Stimulated activated effector memory CD8-positive, alpha-beta T cell treated with anti-CD3 and anti-CD28 coated beads, Interleukin-12 subunit alpha, Interleukin-12 subunit beta, amount 100 ng/mL, for 72 hours (primary cell): ENCODE measurements at regions not wholly inside any gene's neighbourhood (a gene's known extent, or its start where the extent isn't known, plus 50 kb on each side); places are given as distances from the start of the nearest gene placed in this dataset.

Source experiments
- ATAC-seq: fragments of 150-1000 bp; cut with Tn5 transposase; 2 replicates; pipeline ENCODE4 v1.10.0; 2021
- DNase-seq, 2 donors: peaks; one replicate each; pipeline ENCODE4 v3.0.0; 2021 to 2022; ENCODE audit warnings: low spot score in 2 of 2
- H3K27ac Mint-ChIP-seq: one replicate; pipeline ENCODE4 v1.8.0; 2022; ENCODE audit warnings: mild to moderate bottlenecking, mixed read lengths
- H3K36me3 Mint-ChIP-seq: one replicate; pipeline ENCODE4 v1.8.0; 2022; ENCODE audit warnings: mild to moderate bottlenecking, mixed read lengths
- H3K4me1 Mint-ChIP-seq: one replicate; pipeline ENCODE4 v1.8.0; 2022; ENCODE audit warnings: mixed read lengths
- H3K4me3 Mint-ChIP-seq: one replicate; pipeline ENCODE4 v1.8.0; 2022; ENCODE audit warnings: mild to moderate bottlenecking, mixed read lengths
- H3K9me3 Mint-ChIP-seq: one replicate; pipeline ENCODE4 v1.8.0; 2022; ENCODE audit warnings: mixed read lengths

- no peak for ATAC-seq
- no peaks in the 10 kb centered on the region for H3K36me3 Mint-ChIP-seq
- no peak overlapping the region for H3K27ac Mint-ChIP-seq
- no peaks in the 10 kb centered on the region for H3K4me1 Mint-ChIP-seq
- H3K9me3 Mint-ChIP-seq = peaks cover 2% of the 10 kb centered on the region
- no peak for DNase-seq
- H3K4me3 Mint-ChIP-seq = no peak overlapping the region
Observed at GRCh38 chr18:10295751-10296150, 158.7 kb upstream of the APCDD1 start.

- DNase-seq (no peak), ATAC-seq (no peak)
- no peaks in the 10 kb centered on the region for H3K36me3 Mint-ChIP-seq
- peaks cover 2% of the 10 kb centered on the region for H3K9me3 Mint-ChIP-seq
- H3K4me1 Mint-ChIP-seq = no peaks in the 10 kb centered on the region
- H3K4me3 Mint-ChIP-seq = no peak overlapping the region
- H3K27ac Mint-ChIP-seq = no peak overlapping the region
Observed at GRCh38 chr18:10296491-10296890, 157.9 kb upstream of the APCDD1 start.

DNA sequence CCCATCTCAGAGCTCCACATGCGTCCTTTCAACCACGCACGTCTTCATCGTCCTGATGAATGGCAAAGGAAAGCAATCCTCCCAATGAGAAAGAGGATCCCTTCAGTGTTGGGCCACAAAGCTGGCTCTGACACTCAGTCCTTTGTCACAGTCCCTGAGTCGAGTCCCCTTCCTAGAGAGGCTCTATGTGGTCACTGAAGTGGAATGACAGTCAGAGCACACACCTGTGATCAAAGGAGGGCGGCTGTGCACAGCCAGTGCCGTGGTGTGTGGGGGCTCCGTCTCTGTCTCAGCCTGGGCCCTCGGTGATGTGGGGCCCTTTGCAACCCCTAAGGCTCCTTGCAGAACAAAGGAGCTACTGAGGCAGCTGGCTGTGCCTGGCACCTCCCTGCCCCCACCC lies 157.3 kb upstream of the APCDD1 start:
- DNase-seq (no peak), ATAC-seq (no peak)
- H3K27ac Mint-ChIP-seq = no peak overlapping the region
- H3K4me3 Mint-ChIP-seq = no peak overlapping the region
- H3K4me1 Mint-ChIP-seq = no peaks in the 10 kb centered on the region
- peaks cover 2% of the 10 kb centered on the region for H3K9me3 Mint-ChIP-seq
- H3K36me3 Mint-ChIP-seq = no peaks in the 10 kb centered on the region

GRCh38 chr18:10298346-10298745 lies 156.1 kb upstream of the APCDD1 start:
- Mint-ChIP-seq H3K36me3 (no peaks in the 10 kb centered on the region), H3K4me3 (no peak overlapping the region), H3K4me1 (no peaks in the 10 kb centered on the region), H3K9me3 (peaks cover 7% of the 10 kb centered on the region), H3K27ac (no peak overlapping the region)
- DNase-seq (no peak), ATAC-seq (no peak)

DNA sequence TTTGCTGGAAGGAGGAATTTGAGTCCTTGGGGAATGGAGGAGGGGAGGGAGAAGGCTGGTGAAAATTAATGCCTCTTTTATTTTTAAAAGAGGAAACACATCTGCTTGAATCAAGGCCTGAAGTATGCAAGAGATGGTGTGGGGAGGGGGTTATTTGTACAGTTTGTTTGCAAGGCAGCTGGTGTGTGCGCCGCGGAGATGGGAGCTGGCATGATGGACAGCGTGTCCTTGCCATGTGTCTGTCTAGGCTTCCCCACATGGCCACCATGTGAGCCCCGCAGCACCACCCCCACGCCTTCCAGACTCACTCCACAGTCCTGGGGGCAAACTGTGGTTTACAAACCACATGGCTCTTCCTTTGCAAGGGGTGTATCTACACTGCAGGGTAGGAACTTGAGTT lies 154.8 kb upstream of the APCDD1 start:
- Mint-ChIP-seq H3K4me1 (no peaks in the 10 kb centered on the region), H3K9me3 (peaks cover 7% of the 10 kb centered on the region), H3K4me3 (no peak overlapping the region), H3K36me3 (no peaks in the 10 kb centered on the region), H3K27ac (no peak overlapping the region)
- DNase-seq = no peak
- no peak for ATAC-seq

DNA sequence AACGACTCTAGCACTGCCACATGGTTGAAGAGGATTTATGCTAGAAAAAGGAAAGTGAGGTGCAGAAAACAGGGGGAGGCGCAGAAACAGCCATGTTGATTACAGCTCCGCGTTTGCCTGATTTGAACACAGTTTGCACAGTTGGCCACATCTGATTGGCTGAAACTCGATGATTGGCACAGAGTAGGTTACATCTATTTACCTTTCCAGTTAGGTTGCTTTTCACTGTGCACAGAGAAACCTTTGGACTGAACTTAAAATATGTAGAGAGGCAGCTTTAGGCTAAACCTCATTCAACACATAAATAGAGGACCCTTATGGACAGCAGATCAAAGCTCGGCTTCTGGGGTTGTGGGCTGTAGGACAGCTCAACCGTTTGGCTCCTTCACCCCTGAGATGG lies 153.7 kb upstream of the APCDD1 start:
- H3K36me3 Mint-ChIP-seq = no peaks in the 10 kb centered on the region
- no peak overlapping the region for H3K27ac Mint-ChIP-seq
- no peaks in the 10 kb centered on the region for H3K4me1 Mint-ChIP-seq
- H3K4me3 Mint-ChIP-seq = no peak overlapping the region
- ATAC-seq = no peak
- H3K9me3 Mint-ChIP-seq = peaks cover 7% of the 10 kb centered on the region
- DNase-seq = no peak

DNA sequence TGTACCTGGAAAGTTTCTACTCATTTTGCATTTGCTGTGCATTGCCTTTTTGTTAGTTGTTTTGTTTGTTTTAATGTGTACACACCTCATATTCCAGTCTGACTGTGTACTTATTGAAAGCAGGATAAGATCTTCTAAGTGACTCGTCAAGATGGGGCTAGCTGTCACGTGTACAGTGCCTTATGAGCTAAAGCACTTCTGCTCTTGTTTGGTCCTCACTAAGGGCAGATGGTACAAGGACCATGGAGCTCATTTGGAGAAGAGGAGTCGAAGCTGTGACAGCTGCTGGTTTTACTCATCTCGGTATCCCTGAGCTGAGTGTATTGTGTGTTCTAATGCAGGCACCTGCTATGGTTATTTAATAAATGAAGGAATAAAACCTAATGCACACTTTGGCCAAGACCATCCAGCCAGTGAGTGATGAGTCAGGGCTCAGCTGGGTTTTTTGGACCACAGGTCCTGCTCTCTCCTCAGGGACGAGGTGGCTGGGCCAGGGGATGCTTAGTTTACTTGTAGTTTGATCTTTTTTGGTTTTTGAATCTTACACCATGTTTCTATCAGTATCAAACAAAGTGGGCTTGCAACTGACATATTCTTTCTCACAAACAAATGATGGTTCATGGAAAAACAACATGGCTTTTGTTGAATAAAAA lies 152.5 kb upstream of the APCDD1 start:
- Mint-ChIP-seq H3K4me3 (no peak overlapping the region), H3K9me3 (peaks cover 7% of the 10 kb centered on the region), H3K36me3 (no peaks in the 10 kb centered on the region), H3K4me1 (no peaks in the 10 kb centered on the region), H3K27ac (no peak overlapping the region)
- ATAC-seq = no peak
- no peak for DNase-seq

- Mint-ChIP-seq H3K4me1 (no peaks in the 10 kb centered on the region), H3K36me3 (no peaks in the 10 kb centered on the region), H3K27ac (no peak overlapping the region), H3K4me3 (no peak overlapping the region), H3K9me3 (peaks cover 7% of the 10 kb centered on the region)
- DNase-seq (no peak), ATAC-seq (no peak)
Observed at GRCh38 chr18:10303171-10303570, 151.3 kb upstream of the APCDD1 start.

GRCh38 chr18:10304853-10305252 lies 149.6 kb upstream of the APCDD1 start:
- Mint-ChIP-seq H3K9me3 (peaks cover 5% of the 10 kb centered on the region), H3K36me3 (no peaks in the 10 kb centered on the region), H3K4me1 (no peaks in the 10 kb centered on the region), H3K27ac (no peak overlapping the region), H3K4me3 (no peak overlapping the region)
- DNase-seq (no peak), ATAC-seq (no peak)

DNA sequence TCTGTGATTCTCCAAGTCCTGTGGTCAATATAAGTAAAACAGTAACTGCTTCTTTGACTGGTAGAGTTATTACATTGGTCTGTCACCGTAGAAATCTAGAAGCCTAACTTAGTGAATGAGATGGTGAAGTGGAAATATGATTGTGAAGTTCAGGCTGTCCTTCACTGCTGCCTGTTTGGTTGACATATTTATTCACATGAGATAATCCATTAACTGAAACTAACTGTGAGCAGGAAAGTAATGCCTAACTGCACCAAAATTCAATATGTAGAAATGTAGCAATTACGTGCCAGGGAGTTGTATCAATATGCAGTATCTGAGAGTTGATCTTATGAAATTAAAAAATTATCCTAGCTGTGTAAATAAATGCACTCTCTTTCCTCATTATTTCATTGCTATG lies 147.7 kb upstream of the APCDD1 start:
- Mint-ChIP-seq H3K4me1 (no peaks in the 10 kb centered on the region), H3K4me3 (no peak overlapping the region), H3K36me3 (no peaks in the 10 kb centered on the region), H3K9me3 (peaks cover 5% of the 10 kb centered on the region), H3K27ac (no peak overlapping the region)
- DNase-seq = no peak
- no peak for ATAC-seq

DNA sequence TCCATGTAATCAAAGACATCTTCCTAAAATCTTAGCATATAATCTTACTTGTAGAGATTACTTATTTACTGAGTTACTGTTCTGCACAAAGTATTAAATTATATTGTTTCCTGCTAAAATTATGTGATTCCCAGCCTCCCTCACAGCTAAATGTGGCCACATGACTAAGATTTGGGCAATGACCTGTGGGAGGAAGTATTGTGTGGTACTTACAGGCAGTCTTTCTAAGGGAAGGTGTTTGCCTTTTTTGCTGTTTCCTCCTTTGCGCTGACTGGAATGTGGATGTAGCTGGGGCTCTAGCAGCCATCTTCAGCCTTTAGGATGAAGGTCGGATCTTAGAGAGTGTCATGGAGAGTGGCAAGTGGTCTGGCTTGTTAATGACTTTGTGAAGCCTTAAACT lies 146.3 kb upstream of the APCDD1 start:
- no peaks in the 10 kb centered on the region for H3K36me3 Mint-ChIP-seq
- no peak overlapping the region for H3K27ac Mint-ChIP-seq
- ATAC-seq (no peak), DNase-seq (no peak)
- H3K4me1 Mint-ChIP-seq = no peaks in the 10 kb centered on the region
- no peak overlapping the region for H3K4me3 Mint-ChIP-seq
- H3K9me3 Mint-ChIP-seq = peaks cover under 1% of the 10 kb centered on the region

- ATAC-seq = no peak
- Mint-ChIP-seq H3K9me3 (no peaks in the 10 kb centered on the region), H3K4me3 (no peak overlapping the region), H3K27ac (no peak overlapping the region), H3K36me3 (no peaks in the 10 kb centered on the region), H3K4me1 (no peaks in the 10 kb centered on the region)
- no peak for DNase-seq
Observed at GRCh38 chr18:10310626-10311025, 143.8 kb upstream of the APCDD1 start.

DNA sequence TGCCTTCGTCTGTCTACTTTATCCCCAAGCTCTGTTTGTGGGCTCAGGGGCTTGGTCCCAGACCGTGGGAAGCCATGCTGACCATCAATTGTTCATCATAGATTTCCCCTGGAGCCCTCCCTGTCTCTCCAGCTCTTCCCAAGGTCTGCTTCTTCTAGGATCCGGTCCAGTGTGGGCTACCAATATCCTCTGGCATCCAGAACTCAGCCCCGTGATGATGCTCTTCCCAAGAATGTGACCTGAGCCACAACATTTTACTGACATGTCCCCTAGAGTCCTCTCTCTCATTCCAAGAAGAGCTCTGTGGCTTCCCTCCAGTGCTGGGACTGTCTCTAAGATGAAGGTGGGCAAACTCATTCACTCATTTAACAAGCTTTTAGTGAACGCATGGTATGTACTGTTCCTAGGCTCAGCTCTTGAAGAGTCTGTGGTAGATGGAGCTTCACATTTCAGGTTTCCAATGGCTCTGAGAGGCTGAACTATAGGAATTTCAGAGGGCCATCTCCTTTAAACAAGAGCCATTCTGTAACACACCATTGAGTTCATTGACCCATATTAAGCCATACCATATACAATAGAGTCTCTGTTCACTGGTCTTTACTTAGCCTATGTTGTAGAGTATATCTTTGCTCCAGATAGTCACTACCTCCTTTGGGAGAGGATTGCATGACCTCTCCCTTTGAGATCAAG lies 142.0 kb upstream of the APCDD1 start:
- DNase-seq (no peak), ATAC-seq (no peak)
- no peaks in the 10 kb centered on the region for H3K9me3 Mint-ChIP-seq
- no peaks in the 10 kb centered on the region for H3K4me1 Mint-ChIP-seq
- H3K36me3 Mint-ChIP-seq = no peaks in the 10 kb centered on the region
- no peak overlapping the region for H3K4me3 Mint-ChIP-seq
- H3K27ac Mint-ChIP-seq = no peak overlapping the region

DNA sequence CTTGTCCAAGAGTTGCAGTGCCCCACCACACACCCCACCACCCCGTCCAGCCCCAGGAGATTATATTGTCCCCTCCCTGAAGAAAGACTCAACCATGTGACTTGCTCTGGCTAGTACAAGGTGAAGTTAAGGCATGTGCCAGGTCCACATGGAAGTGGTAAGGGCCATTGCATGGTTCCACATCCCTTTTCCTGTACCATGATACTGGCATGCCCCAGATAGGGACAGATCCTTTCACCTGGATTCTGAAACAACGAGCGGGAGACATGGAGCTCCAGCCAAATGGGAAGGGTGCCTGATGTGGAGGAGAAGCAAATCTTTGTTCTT lies 141.5 kb upstream of the APCDD1 start:
- no peak overlapping the region for H3K27ac Mint-ChIP-seq
- no peaks in the 10 kb centered on the region for H3K36me3 Mint-ChIP-seq
- ATAC-seq (no peak), DNase-seq (no peak)
- no peaks in the 10 kb centered on the region for H3K4me1 Mint-ChIP-seq
- H3K9me3 Mint-ChIP-seq = no peaks in the 10 kb centered on the region
- H3K4me3 Mint-ChIP-seq = no peak overlapping the region

- no peaks in the 10 kb centered on the region for H3K4me1 Mint-ChIP-seq
- DNase-seq (no peak), ATAC-seq (no peak)
- no peak overlapping the region for H3K27ac Mint-ChIP-seq
- no peaks in the 10 kb centered on the region for H3K9me3 Mint-ChIP-seq
- no peaks in the 10 kb centered on the region for H3K36me3 Mint-ChIP-seq
- H3K4me3 Mint-ChIP-seq = no peak overlapping the region
Observed at GRCh38 chr18:10314066-10314465, 140.4 kb upstream of the APCDD1 start.

DNA sequence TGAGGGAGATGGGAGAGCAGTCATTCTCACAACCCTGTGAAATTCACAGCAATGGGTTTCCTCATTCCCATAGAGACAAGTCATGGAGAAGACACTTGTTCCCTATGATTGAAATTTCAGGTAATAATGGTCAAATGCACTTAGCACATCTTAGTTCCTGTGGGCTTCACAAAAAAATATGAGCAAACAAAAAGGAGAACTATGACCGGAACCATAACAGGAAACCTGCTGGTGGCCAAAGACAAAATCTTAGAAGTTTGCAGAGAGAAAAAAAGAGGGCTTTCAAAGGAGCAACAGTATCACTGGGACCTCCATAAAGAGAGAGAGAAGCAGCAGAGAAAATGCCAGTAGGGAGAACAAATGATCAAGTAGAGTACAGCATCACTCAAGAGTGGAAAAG lies 138.9 kb upstream of the APCDD1 start:
- Mint-ChIP-seq H3K4me1 (no peaks in the 10 kb centered on the region), H3K9me3 (no peaks in the 10 kb centered on the region), H3K27ac (no peak overlapping the region), H3K4me3 (no peak overlapping the region), H3K36me3 (no peaks in the 10 kb centered on the region)
- ATAC-seq (no peak), DNase-seq (no peak)

- DNase-seq (no peak), ATAC-seq (no peak)
- H3K27ac Mint-ChIP-seq = no peak overlapping the region
- no peaks in the 10 kb centered on the region for H3K9me3 Mint-ChIP-seq
- H3K4me1 Mint-ChIP-seq = no peaks in the 10 kb centered on the region
- H3K4me3 Mint-ChIP-seq = no peak overlapping the region
- H3K36me3 Mint-ChIP-seq = no peaks in the 10 kb centered on the region
Observed at GRCh38 chr18:10316778-10317177, 137.7 kb upstream of the APCDD1 start.
